ENCODE measurements at regions not wholly inside any gene's neighbourhood (a gene's known extent, or its start where the extent isn't known, plus 50 kb on each side); places are given as distances from the start of the nearest gene placed in this dataset.
"Not testable (repeated sequence)": the region's sequence is repeated elsewhere in the genome, so short reads cannot be mapped to it uniquely, and the experiment has no call there.

- no peak for TF ChIP-seq CTCF (IDR thresholded peaks at IDR 0.05; ENCODE audit: borderline replicate concordance, control extremely low read depth, extremely low read depth, insufficient read depth, missing control alignments)
- in situ Hi-C loops (cut with MboI; ENCODE audit: low sequenced_read_pairs, unreplicated experiment), result no loop called here
- no peak for DNase-seq (ENCODE audit: low spot score)
Measured at GRCh38 chr18:1078301-1078700, 173.6 kb downstream of the ADCYAP1 start.

DNA sequence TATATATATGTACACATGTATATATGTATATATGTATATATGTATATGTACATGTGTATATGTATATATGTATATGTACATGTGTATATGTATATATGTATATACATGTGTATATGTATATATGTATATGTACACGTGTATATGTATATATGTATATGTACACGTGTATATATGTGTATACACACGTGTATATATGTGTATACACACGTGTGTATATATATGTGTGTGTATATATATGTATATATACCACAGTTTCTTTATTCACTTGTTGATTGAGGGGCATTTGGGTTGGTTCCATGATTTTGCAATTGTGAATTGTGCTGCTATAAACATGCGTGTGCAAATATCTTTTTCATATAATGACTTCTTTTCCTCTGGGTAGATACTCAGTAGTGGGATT, 179.0 kb downstream of the ADCYAP1 start:
- in situ Hi-C loops (cut with MboI; ENCODE audit: low sequenced_read_pairs, unreplicated experiment); DNase-seq (ENCODE audit: low spot score): not testable (repeated sequence)

- in situ Hi-C loops (cut with MboI; ENCODE audit: low sequenced_read_pairs, unreplicated experiment), result no loop called here
- TF ChIP-seq CTCF (IDR thresholded peaks at IDR 0.05; ENCODE audit: borderline replicate concordance, control extremely low read depth, extremely low read depth, insufficient read depth, missing control alignments), result no peak
- DNase-seq (ENCODE audit: low spot score), result no peak
Measured at GRCh38 chr18:1090758-1091157, 186.1 kb downstream of the ADCYAP1 start.

- in situ Hi-C loops (cut with MboI; ENCODE audit: low sequenced_read_pairs, unreplicated experiment), result no loop called here
- DNase-seq (ENCODE audit: low spot score), result no peak
- no peak for TF ChIP-seq CTCF (IDR thresholded peaks at IDR 0.05; ENCODE audit: borderline replicate concordance, control extremely low read depth, extremely low read depth, insufficient read depth, missing control alignments)
Measured at GRCh38 chr18:1092228-1092627, 187.6 kb downstream of the ADCYAP1 start.

- no peak for TF ChIP-seq CTCF (IDR thresholded peaks at IDR 0.05; ENCODE audit: borderline replicate concordance, control extremely low read depth, extremely low read depth, insufficient read depth, missing control alignments)
- no peak for DNase-seq (ENCODE audit: low spot score)
- in situ Hi-C loops (cut with MboI; ENCODE audit: low sequenced_read_pairs, unreplicated experiment), result no loop called here
Measured at GRCh38 chr18:1094409-1094808, 189.7 kb downstream of the ADCYAP1 start.

DNA sequence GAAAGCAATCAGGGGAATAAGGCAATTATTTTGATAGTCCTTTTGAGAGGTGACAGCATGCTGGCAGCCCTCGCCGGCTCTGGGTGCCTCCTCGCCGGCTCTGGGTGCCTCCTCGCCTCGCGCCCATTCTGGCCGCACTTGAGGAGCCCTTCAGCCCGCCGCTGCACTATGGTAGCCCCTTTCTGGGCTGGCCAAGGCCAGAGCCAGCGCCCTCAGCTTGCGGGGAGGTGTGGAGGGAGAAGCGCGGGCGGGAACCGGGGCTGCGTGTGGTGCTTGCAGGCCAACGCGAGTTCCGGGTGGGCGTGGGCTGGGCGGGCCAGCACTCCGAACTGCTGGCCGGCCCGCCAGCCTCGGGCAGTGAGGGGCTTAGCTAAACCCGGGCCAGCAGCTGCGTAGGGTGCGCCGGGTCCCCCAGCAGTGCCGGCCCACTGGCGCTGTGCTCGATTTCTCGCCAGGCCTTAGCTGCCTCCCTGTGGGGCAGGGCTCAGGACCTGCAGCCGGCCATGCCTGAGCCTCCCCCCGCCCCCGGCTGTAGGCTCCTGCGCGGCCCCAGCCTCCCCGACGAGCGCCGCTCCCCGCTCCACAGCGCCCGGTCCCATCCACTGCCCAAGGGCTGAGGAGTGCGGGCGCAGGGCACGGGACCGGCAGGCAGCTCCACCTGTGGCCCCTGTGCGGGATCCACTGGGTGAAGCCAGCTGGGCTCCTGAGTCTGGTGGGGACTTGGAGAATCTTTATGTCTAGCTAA, 193.5 kb downstream of the ADCYAP1 start:
- in situ Hi-C loops (cut with MboI; ENCODE audit: low sequenced_read_pairs, unreplicated experiment); DNase-seq (ENCODE audit: low spot score): not testable (repeated sequence)

DNA sequence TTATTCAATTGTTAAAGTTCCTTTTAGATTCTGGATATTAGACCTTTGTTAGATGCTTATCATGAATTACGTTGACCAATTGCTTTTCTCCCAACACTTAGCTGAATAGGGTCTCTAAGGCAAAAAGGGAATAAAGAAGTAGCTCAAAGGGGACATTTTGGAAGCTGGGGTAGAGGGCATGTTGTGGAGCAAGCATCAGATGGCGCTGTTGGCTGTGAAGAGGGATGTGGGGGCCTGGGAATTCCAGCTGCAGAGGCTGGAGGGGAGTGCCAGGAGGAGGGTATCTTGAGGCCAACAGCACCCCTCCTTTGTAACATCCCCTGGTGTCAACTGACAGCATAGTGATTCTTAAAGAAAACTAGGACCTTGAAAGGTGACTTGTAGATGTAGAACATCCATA, 198.2 kb downstream of the ADCYAP1 start:
- TF ChIP-seq CTCF (IDR thresholded peaks at IDR 0.05; ENCODE audit: borderline replicate concordance, control extremely low read depth, extremely low read depth, insufficient read depth, missing control alignments), result no peak

GRCh38 chr18:1103537-1103936, 198.9 kb downstream of the ADCYAP1 start:
- TF ChIP-seq CTCF (IDR thresholded peaks at IDR 0.05; ENCODE audit: borderline replicate concordance, control extremely low read depth, extremely low read depth, insufficient read depth, missing control alignments), result no peak
- DNase-seq (ENCODE audit: low spot score), result no peak
- in situ Hi-C loops (cut with MboI; ENCODE audit: low sequenced_read_pairs, unreplicated experiment), result no loop called here

More for the DNA sequence above, 198.2 kb downstream of the ADCYAP1 start:
- DNase-seq (ENCODE audit: low spot score), result no peak
- in situ Hi-C loops (cut with MboI; ENCODE audit: low sequenced_read_pairs, unreplicated experiment), result no loop called here
